ENCODE measurements at regions not wholly inside any gene's neighbourhood (a gene's known extent, or its start where the extent isn't known, plus 50 kb on each side); places are given as distances from the start of the nearest gene placed in this dataset.

DNA sequence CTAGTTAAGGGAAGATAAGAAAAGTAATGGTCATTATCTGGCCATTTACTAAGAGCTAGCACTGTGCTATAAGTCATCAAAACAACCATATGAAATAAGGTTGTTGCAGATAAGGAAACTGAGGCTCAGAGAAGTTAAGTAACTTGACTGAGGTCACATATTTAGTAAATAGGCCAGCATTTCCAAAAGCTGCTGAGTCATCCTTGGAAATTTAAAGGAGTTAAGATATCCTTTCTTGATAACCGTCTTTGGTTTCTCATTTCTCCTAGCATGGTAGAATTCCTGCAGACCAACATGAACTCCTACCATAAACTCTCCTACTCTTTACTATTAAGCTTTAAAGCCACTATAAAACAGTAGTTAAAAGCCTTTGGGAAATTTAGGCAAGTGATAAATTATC, 85.0 kb upstream of the PDZRN3 start:
- no peak for DNase-seq (ENCODE audit: low read depth, low spot score)

- no peak for DNase-seq (ENCODE audit: low read depth, low spot score)
Measured at GRCh38 chr3:73708956-73709355, 84.2 kb upstream of the PDZRN3 start.

DNA sequence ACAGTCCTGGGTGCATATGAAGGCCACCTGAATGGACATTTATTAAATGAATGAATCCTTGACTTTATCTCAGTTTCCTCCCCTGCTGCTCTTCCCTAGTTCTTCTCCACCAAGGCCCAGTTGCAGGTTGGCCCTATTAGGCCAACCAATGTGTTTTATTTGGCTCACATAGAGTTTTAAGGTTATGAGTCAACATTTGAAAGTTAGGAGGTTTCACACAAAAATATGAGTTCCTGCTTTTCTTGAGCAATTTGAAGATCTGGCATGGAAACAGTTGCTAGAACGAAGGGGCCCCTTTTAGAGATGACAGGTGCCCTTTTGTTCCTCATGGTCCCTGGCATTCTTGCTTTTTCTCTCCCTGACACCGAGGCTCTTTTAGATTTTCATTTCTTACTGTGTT, 83.0 kb upstream of the PDZRN3 start:
- DNase-seq (ENCODE audit: low read depth, low spot score): peak; percentile 3

DNA sequence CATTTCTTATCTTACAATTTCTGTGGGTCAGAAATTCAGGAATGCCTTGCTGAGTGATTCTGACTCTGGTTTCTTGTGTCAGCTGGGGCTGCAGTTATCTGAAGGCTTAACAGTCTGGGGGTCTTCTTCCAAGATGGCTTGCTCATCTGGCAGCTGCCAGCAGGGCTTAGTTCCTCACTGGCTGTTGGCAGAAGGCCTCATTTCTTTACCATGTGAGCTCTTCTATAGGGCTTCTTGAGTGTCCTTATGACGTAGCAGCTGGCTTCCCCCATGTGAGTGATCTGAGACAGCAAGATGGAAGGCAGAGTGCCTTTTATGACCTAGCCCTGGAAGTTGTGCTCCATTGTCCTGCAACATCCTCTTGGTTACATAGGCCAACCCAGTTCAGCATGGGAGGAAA, 82.0 kb upstream of the PDZRN3 start:
- DNase-seq (ENCODE audit: low read depth, low spot score): no peak

- DNase-seq (ENCODE audit: low read depth, low spot score): no peak
Measured at GRCh38 chr3:73705792-73706191, 81.1 kb upstream of the PDZRN3 start.

DNA sequence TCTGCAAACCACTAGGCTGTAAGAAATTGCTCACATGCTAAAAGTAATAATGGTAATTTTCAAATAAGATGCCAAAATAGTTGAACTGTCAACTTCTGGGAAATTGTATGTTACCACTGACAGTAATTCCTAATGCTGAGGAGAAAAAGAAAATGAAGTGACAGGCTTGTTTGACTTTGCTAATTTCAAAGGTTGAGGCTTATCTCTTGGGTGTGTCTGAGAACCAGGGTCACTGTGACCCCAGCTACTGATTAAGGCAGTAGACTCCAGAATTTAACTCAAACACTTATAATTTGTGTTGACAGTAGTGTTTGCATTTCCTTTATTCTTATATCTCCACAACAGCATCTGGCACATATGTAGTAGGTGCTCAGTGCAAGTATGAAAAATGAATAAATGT, 74.6 kb upstream of the PDZRN3 start:
- DNase-seq (ENCODE audit: low read depth, low spot score): no peak

GRCh38 chr3:73697020-73697419, 72.3 kb upstream of the PDZRN3 start:
- DNase-seq (ENCODE audit: low read depth, low spot score): no peak

- no peak for DNase-seq (ENCODE audit: low read depth, low spot score)
Measured at GRCh38 chr3:73695841-73696240, 71.1 kb upstream of the PDZRN3 start.

- DNase-seq (ENCODE audit: low read depth, low spot score): no peak
Measured at GRCh38 chr3:73694983-73695757, 70.4 kb upstream of the PDZRN3 start.

GRCh38 chr3:73687106-73688004, 62.6 kb upstream of the PDZRN3 start:
- no peak for DNase-seq (ENCODE audit: low read depth, low spot score)

DNA sequence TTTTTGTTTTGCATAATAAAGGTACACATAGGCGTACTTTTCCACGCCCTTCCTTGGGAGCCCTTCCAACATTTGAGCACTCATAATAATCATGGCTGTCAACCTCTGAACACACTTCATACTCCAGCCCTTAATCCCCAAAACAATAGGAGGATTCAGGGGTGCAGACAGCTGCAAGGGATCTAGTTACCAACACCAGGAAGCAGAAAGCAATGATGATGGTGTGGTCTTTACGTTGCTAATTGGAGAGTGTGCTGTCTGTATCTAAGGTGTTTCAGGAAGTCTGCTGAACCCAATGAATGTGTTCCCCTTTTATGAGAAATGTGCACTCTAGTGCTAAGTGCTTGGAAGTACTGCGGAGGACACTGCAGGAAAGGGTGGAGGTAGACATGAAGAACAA, 60.3 kb upstream of the PDZRN3 start:
- DNase-seq (ENCODE audit: low read depth, low spot score): no peak

- no peak for DNase-seq (ENCODE audit: low read depth, low spot score)
Measured at GRCh38 chr3:73683706-73684105, 59.0 kb upstream of the PDZRN3 start.

GRCh38 chr3:73681610-73682009, 56.9 kb upstream of the PDZRN3 start:
- no peak for DNase-seq (ENCODE audit: low read depth, low spot score)

- no peak for DNase-seq (ENCODE audit: low read depth, low spot score)
Measured at GRCh38 chr3:73681198-73681597, 56.5 kb upstream of the PDZRN3 start.

DNA sequence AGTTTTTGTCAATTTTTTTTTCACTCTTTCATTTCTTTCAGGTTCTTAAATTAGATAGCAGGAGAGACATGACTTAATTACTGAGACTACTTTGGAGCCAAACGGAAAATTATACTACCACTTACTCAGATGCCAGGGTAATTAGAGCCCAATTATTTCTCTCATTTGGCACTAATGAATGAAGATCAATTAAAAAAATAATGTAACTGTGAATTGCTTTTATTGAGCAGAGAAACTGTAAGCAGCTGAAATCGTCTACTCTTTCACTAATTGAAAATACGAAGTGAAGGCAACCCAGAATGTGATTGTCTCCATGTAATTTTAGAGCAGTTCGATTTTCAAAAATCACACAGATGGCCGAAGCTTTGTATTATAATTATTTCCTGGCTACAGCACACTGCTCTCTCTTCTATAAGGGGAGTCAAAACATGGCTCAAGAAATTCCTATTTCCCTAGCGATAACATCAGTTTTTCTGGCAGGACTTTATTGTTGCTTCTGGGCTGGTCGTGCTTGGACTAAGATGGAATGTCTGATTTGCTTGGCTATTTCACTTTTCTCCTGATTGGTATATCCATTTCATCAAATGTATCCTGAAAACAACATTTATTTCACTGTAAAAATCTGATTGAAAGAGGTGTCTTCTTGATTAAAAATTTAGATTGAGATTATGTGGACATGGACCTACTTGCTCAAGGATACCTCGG, 55.8 kb upstream of the PDZRN3 start:
- DNase-seq (ENCODE audit: low read depth, low spot score): no peak

DNA sequence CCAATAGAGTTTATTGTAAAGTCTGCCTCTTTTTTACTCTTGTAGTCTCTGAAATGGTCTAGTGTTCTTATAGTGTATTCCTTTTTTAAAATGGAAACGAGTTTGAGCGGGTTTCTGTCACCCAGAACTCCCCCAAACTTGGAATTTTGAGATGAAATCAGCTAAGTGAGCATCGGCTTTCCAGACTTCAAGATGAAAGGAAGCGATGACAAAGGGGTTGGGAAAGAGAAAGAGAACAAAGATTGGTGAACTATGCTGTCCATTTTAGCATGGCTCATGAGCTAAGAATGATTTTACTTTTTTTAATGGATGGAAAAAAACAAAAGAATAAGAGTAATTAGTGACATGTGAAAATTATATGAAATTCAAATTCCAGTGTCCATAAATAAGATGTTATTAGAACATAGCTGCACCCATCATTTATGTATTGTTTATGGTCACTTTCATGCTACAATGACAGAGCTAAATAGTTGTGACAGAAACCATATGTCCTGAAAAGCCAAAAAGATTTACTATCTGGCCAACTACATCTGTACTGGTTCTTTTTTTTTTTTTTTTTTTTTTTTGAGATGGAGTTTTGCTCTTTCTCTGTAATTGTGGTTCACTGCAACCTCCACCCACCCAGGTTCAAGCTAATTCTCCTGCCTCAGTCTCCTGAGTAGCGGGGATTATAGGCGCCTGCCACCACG, 52.7 kb upstream of the PDZRN3 start:
- DNase-seq (ENCODE audit: low read depth, low spot score): no peak
